KMS-11 (cell line): ENCODE measurements at regions not wholly inside any gene's neighbourhood (a gene's known extent, or its start where the extent isn't known, plus 50 kb on each side); places are given as distances from the start of the nearest gene placed in this dataset.

Source experiments
- H2AFZ ChIP-seq: fragments of 200-600 bp; sonication (generic); 2 replicates; pipeline ENCODE4 v1.6.1; 2016; ENCODE audit warnings: antibody characterized with exemption, mixed run types, low read depth
- H3K27ac ChIP-seq: fragments of 200-600 bp; sonication (generic); 2 replicates; pipeline ENCODE4 v1.6.1; 2016; ENCODE audit warnings: mild to moderate bottlenecking, mixed run types
- H3K27me3 ChIP-seq: fragments of 200-600 bp; sonication (generic); 2 replicates; pipeline ENCODE4 v1.6.1; 2017; ENCODE audit warnings: mild to moderate bottlenecking, low read depth, mixed run types, moderate library complexity; ENCODE audit not compliant: insufficient read depth
- H3K36me3 ChIP-seq: fragments of 200-600 bp; sonication (generic); 2 replicates; pipeline ENCODE4 v1.6.1; 2017; ENCODE audit warnings: mild to moderate bottlenecking, mixed run types; ENCODE audit not compliant: insufficient read depth
- H3K4me1 ChIP-seq: fragments of 200-600 bp; sonication (generic); 2 replicates; pipeline ENCODE4 v1.6.1; 2016; ENCODE audit warnings: mild to moderate bottlenecking, low read depth, mixed run types; ENCODE audit not compliant: poor library complexity, severe bottlenecking
- H3K4me2 ChIP-seq: fragments of 200-600 bp; sonication (generic); 2 replicates; pipeline ENCODE4 v1.7.0; 2016; ENCODE audit warnings: mild to moderate bottlenecking, mixed run types
- H3K4me3 ChIP-seq: fragments of 200-600 bp; sonication (generic); IDR thresholded peaks from 2 replicates; pipeline ENCODE4 v1.6.1; 2017; ENCODE audit warnings: low read depth, low read length, mixed read lengths; ENCODE audit not compliant: insufficient read depth
- H3K79me2 ChIP-seq: fragments of 200-600 bp; sonication (generic); 2 replicates; pipeline ENCODE4 v1.6.1; 2016; ENCODE audit warnings: low read depth, mixed run types; ENCODE audit not compliant: insufficient read depth
- H3K9ac ChIP-seq: fragments of 200-600 bp; sonication (generic); 2 replicates; pipeline ENCODE4 v1.6.1; 2016; ENCODE audit warnings: mild to moderate bottlenecking, mixed run types
- H4K20me1 ChIP-seq: fragments of 200-600 bp; sonication (generic); 2 replicates; pipeline ENCODE4 v1.6.1; 2016; ENCODE audit warnings: mild to moderate bottlenecking, mixed run types; ENCODE audit not compliant: insufficient read depth
- CTCF ChIP-seq: fragments of 200-600 bp; sonication (generic); conservative IDR thresholded peaks from 2 replicates; pipeline ENCODE4 v1.6.1; 2017; ENCODE audit warnings: low read depth, mild to moderate bottlenecking, antibody characterized with exemption, low read length, moderate library complexity, mixed read lengths

- H3K79me2 ChIP-seq: no peaks in the 10 kb centered on the region
- no peak overlapping the region for H3K4me3 ChIP-seq
- no peaks in the 10 kb centered on the region for H3K36me3 ChIP-seq
- H4K20me1 ChIP-seq: no peaks in the 10 kb centered on the region
- H3K9ac ChIP-seq: no peak overlapping the region
- H3K27me3 ChIP-seq: no peaks in the 10 kb centered on the region
- no peaks in the 10 kb centered on the region for H3K4me1 ChIP-seq
- TF ChIP-seq CTCF: no peak
- no peak overlapping the region for H2AFZ ChIP-seq
- H3K27ac ChIP-seq: no peak overlapping the region
- H3K4me2 ChIP-seq: no peak overlapping the region
Measured at GRCh38 chr5:87190687-87191086, 77.0 kb upstream of the RASA1 start.

GRCh38 chr5:87191645-87192044 is 76.0 kb upstream of the RASA1 start:
- Histone ChIP-seq H3K4me2 (no peak overlapping the region), H3K79me2 (no peaks in the 10 kb centered on the region), H3K36me3 (no peaks in the 10 kb centered on the region), H3K4me3 (no peak overlapping the region), H3K4me1 (no peaks in the 10 kb centered on the region), H4K20me1 (no peaks in the 10 kb centered on the region), H3K27me3 (no peaks in the 10 kb centered on the region), H3K27ac (no peak overlapping the region), H2AFZ (no peak overlapping the region), H3K9ac (no peak overlapping the region)
- TF ChIP-seq CTCF: no peak

- Histone ChIP-seq H3K79me2 (no peaks in the 10 kb centered on the region), H3K9ac (no peak overlapping the region), H3K36me3 (no peaks in the 10 kb centered on the region), H3K4me1 (no peaks in the 10 kb centered on the region), H3K4me3 (no peak overlapping the region), H2AFZ (no peak overlapping the region), H3K27me3 (no peaks in the 10 kb centered on the region), H4K20me1 (no peaks in the 10 kb centered on the region), H3K4me2 (no peak overlapping the region), H3K27ac (no peak overlapping the region)
- no peak for TF ChIP-seq CTCF
Measured at GRCh38 chr5:87195104-87195591, 72.5 kb upstream of the RASA1 start.

GRCh38 chr5:87195616-87196015 is 72.1 kb upstream of the RASA1 start:
- H3K4me3 ChIP-seq: no peak overlapping the region
- no peaks in the 10 kb centered on the region for H3K27me3 ChIP-seq
- no peaks in the 10 kb centered on the region for H3K36me3 ChIP-seq
- no peaks in the 10 kb centered on the region for H4K20me1 ChIP-seq
- H3K27ac ChIP-seq: no peak overlapping the region
- no peak overlapping the region for H2AFZ ChIP-seq
- no peak overlapping the region for H3K9ac ChIP-seq
- no peaks in the 10 kb centered on the region for H3K4me1 ChIP-seq
- no peak for TF ChIP-seq CTCF
- H3K79me2 ChIP-seq: no peaks in the 10 kb centered on the region
- no peak overlapping the region for H3K4me2 ChIP-seq
